Cardiac muscle cell (in vitro differentiated cells and primary cell): ENCODE measurements at regions not wholly inside any gene's neighbourhood (a gene's known extent, or its start where the extent isn't known, plus 50 kb on each side); places are given as distances from the start of the nearest gene placed in this dataset.

Source experiments
- DNase-seq, 2 donors: peaks; one replicate each; pipeline versions ENCODE4 v3.0.0 to v3.0.0-alpha.2; 2010 to 2017; ENCODE audit warnings: low read depth in 1 of 2, low spot score in 1 of 2
- H3K27ac ChIP-seq: fragments of 200-600 bp; sonication (generic); 2 replicates; pipeline ENCODE4 v1.5.1; 2016
- H3K27me3 ChIP-seq: fragments of 200-600 bp; sonication (generic); 2 replicates; pipeline ENCODE4 v1.6.0; 2016; ENCODE audit warnings: control low read depth
- H3K36me3 ChIP-seq: fragments of 200-600 bp; sonication (generic); 2 replicates; pipeline ENCODE4 v1.5.1; 2016; ENCODE audit warnings: control low read depth
- H3K4me1 ChIP-seq: fragments of 200-600 bp; sonication (generic); 2 replicates; pipeline ENCODE4 v1.8.1; 2017; ENCODE audit warnings: low read depth, mild to moderate bottlenecking, mixed run types
- H3K4me3 ChIP-seq: fragments of 200-600 bp; sonication (generic); 2 replicates; pipeline ENCODE4 v1.5.1; 2016; ENCODE audit warnings: mild to moderate bottlenecking
- H3K9me3 ChIP-seq: fragments of 200-600 bp; sonication (generic); 2 replicates; pipeline ENCODE4 v1.5.1; 2017; ENCODE audit warnings: low read depth, mild to moderate bottlenecking, control low read depth
- TF ChIP-seq, protein P1 (sequence below): IDR thresholded peaks from 2 replicates; pipeline ENCODE4 v1.5.1; 2012; ENCODE audit warnings: low read depth, mild to moderate bottlenecking, low read length

DNA sequence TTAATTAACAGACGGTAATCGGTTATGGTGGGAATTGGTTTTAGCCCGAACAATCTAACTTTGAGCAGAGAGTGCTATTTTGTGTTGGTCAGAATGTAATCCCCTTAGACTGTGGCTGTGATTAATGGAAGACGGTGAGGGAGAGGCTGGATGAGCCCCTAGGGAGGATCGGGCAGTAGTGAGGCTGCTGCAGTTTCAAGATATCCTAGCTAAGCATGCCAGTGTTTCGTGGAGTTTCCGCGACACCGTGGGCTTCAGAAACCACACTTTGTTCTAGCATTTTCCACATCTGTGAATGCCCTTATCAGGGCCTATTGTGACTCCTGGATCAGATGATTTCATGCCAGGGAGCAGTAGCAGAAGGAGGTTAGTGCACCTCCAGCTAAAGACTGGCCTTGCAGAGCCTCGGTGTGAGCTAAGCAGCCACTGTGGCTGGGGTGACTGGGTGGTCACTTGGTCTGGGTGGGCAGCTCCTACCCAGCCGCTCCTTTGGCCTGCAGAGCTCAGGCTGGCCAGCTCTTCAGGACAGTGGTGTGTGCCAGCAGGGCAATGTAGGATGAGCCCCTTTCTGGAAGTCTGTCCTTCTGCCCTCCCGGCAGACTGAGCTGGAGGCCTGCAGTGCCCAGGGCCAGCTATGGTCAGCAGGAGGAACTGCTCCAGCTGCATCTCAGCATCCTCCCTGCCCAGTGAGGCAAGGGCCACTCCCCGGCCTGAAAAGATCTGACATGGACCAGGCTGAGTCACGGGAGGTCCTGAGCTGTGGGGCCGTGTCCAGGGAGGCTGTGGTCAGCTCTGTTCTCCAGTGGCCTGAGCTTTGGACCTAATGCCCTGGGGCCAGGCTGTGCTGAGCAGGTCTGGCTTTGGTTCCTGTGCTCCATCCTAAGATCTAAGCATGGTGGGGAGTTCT is 142.6 kb upstream of the GPC1 start:
- TF ChIP-seq, protein P1, sequence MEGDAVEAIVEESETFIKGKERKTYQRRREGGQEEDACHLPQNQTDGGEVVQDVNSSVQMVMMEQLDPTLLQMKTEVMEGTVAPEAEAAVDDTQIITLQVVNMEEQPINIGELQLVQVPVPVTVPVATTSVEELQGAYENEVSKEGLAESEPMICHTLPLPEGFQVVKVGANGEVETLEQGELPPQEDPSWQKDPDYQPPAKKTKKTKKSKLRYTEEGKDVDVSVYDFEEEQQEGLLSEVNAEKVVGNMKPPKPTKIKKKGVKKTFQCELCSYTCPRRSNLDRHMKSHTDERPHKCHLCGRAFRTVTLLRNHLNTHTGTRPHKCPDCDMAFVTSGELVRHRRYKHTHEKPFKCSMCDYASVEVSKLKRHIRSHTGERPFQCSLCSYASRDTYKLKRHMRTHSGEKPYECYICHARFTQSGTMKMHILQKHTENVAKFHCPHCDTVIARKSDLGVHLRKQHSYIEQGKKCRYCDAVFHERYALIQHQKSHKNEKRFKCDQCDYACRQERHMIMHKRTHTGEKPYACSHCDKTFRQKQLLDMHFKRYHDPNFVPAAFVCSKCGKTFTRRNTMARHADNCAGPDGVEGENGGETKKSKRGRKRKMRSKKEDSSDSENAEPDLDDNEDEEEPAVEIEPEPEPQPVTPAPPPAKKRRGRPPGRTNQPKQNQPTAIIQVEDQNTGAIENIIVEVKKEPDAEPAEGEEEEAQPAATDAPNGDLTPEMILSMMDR, result no peak
- H3K4me1 ChIP-seq, result no peaks in the 10 kb centered on the region
- no peak overlapping the region for H3K4me3 ChIP-seq
- no peak overlapping the region for H3K27ac ChIP-seq
- DNase-seq, result peak in 1 of 2 donors; percentile 5
- no peaks in the 10 kb centered on the region for H3K36me3 ChIP-seq
- H3K27me3 ChIP-seq, result no peaks in the 10 kb centered on the region
- no peaks in the 10 kb centered on the region for H3K9me3 ChIP-seq

DNA sequence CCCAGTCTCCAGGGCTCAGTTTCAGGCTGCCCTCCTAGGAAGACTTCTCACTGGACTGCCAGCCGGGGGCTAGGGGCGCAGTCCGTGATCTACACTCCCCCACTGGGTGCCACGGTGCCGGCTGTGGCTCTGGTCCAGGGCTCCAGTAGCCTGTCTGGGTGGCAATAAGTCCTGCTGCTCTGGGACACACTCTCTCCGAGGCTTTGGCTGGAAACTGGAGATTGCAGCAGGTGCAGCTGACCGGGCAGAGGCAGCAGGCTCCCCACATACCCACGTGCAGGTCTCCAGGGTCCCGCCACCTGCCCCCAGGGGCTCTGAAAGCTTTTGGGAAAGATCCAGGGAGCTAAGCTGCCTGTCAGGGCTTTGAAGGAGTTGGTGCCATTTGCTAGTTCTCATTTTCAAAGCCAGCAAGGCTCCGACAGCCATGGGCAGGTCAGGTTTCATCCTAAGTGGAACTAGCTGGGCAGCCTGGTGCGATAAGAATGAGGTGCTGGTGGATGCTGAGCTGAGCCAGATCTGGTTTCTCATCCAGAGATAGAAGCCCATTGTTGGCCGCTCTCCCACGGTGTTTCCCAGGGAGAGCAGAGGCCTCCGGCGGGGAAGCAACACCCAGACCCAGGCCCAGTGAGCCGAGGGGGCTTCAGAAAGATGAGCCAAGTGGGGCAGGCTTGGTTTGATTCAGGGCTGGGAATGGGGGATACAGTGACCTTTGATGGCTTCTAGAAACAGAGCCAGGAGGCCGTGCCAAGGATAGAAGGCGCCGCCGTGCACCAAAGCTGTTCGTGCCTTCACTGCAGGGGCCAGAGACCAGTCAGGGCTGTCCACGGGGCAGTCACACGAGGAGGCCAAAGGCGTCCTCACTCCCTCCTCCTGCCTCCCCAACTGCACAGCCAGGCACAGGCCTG is 141.7 kb upstream of the GPC1 start:
- H3K36me3 ChIP-seq, result no peaks in the 10 kb centered on the region
- no peaks in the 10 kb centered on the region for H3K9me3 ChIP-seq
- H3K27ac ChIP-seq, result no peak overlapping the region
- DNase-seq, result peak in 1 of 2 donors; percentile 23
- no peaks in the 10 kb centered on the region for H3K4me1 ChIP-seq
- no peaks in the 10 kb centered on the region for H3K27me3 ChIP-seq
- no peak overlapping the region for H3K4me3 ChIP-seq
- TF ChIP-seq, protein P1, result no peak

DNA sequence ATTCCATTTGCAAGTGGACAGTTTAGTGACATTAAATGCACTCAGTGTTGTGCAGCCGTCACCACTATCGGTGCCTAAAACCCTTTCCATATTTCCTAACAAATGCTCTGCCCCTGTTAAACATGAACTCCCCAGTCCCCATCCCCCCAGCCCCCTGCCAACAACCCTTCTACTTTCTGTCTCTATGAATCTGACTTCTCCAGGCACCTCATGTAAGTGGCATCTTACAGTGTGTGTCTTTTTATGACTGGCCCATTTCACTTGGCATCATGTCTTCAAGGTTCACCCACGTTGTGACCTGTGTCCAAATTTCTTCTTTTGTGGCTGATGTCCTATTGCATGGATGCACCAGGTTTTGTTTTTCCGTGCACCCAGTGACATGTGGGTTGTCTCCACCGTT is 140.9 kb upstream of the GPC1 start:
- TF ChIP-seq, protein P1, result no peak
- Histone ChIP-seq H3K4me1 (no peaks in the 10 kb centered on the region), H3K4me3 (no peak overlapping the region), H3K27me3 (no peaks in the 10 kb centered on the region), H3K27ac (no peak overlapping the region), H3K9me3 (no peaks in the 10 kb centered on the region), H3K36me3 (no peaks in the 10 kb centered on the region)
- no peak for DNase-seq

DNA sequence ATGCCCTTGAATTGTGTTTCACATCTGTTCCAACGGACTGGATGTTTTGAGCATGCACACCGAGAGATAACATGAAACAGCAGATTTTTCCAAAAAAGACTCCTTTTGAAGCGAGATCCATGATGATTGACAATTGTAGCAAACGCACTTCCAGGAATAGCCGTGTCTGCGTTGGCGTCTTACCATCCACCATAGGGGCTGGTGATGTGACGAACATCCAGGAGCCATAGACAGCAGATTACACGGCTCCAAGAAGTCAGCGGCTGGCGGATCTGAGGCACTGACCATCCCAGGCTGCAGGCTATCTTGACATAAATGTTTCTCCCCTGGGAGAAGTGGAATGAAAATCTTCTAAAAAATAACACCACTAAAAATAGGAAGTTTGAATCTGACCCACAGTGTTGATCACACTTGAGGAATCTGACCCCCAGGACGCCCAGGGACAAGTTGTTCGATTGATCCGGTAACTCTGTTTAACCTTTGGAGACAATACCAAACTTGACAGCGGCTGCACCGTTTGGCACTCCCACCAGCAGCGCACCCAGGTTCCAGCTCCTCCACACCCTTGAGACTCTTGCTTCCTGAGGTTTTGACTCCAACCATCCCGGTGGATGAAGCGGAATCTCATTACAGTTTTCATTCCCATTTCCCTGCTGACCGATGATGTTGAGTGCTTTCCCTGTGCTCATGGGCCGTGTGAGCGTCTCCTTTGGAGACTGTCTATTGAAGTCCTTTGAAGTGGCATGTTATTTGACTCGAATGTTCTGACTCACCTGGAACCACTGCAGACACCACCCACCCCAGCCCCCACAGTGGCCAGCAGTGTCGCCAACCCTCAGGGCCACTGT is 140.0 kb upstream of the GPC1 start:
- H3K9me3 ChIP-seq, result no peaks in the 10 kb centered on the region
- H3K27me3 ChIP-seq, result no peaks in the 10 kb centered on the region
- no peak overlapping the region for H3K4me3 ChIP-seq
- TF ChIP-seq, protein P1, result no peak
- no peak overlapping the region for H3K27ac ChIP-seq
- no peaks in the 10 kb centered on the region for H3K4me1 ChIP-seq
- no peaks in the 10 kb centered on the region for H3K36me3 ChIP-seq
- peak in 1 of 2 donors; percentile 6 for DNase-seq

DNA sequence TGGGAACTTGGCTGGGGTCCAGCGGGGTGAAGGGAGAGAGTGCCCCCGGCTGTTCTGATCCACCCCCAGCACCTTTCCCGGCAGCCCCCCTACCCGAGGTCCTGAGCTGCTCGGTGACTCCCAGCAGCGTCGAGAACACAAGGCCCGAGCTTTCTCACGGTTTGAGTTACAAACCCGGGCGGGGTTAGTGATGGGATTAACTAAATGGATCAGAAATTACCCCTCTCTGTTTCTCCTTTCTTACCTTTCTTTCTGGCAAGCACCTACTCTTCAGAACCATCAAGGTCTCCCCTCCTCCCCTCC is 139.4 kb upstream of the GPC1 start:
- Histone ChIP-seq H3K27ac (no peak overlapping the region), H3K36me3 (no peaks in the 10 kb centered on the region), H3K9me3 (no peaks in the 10 kb centered on the region), H3K27me3 (no peaks in the 10 kb centered on the region), H3K4me3 (no peak overlapping the region), H3K4me1 (no peaks in the 10 kb centered on the region)
- DNase-seq, result no peak
- TF ChIP-seq, protein P1, result no peak
